COLO668 (cell line): ENCODE measurements at regions not wholly inside any gene's neighbourhood (a gene's known extent, or its start where the extent isn't known, plus 50 kb on each side); places are given as distances from the start of the nearest gene placed in this dataset.

ENCODE experiments used
- DNase-seq: peaks from one replicate; lab custom pipeline; 2025; ENCODE audit not compliant: unreplicated experiment; lab: John Stamatoyannopoulos, UW

- no peak for DNase-seq
These were observed 78.5 kb upstream of the DPYD start for GRCh38 chr1:97999320-97999719.

- no peak for DNase-seq
These were observed 76.0 kb upstream of the DPYD start for GRCh38 chr1:97996880-97997279.

- DNase-seq, result no peak
These were observed 68.4 kb upstream of the DPYD start for GRCh38 chr1:97989094-97989680.

- DNase-seq, result no peak
These were observed 65.5 kb upstream of the DPYD start for GRCh38 chr1:97986041-97987005.

GRCh38 chr1:97983126-97983525 is 62.3 kb upstream of the DPYD start:
- DNase-seq, result no peak

- no peak for DNase-seq
These were observed 59.7 kb upstream of the DPYD start for GRCh38 chr1:97980530-97980929.

- DNase-seq, result no peak
These were observed 56.0 kb upstream of the DPYD start for GRCh38 chr1:97976801-97977200.
